ENCODE measurements at regions not wholly inside any gene's neighbourhood (a gene's known extent, or its start where the extent isn't known, plus 50 kb on each side); places are given as distances from the start of the nearest gene placed in this dataset.

- TF ChIP-seq POLR2A (IDR thresholded peaks at IDR 0.05) = no peak
- TF ChIP-seq CTCF (IDR thresholded peaks at IDR 0.05) = no peak
- TF ChIP-seq EP300 (IDR thresholded peaks at IDR 0.05) = no peak
These were observed 261.1 kb upstream of the PDZRN3 start for GRCh38 chr3:73885862-73886261.

Data from tibial nerve (tissue), 4 donors.